Endodermal cell (in vitro differentiated cells): ENCODE measurements at regions not wholly inside any gene's neighbourhood (a gene's known extent, or its start where the extent isn't known, plus 50 kb on each side); places are given as distances from the start of the nearest gene placed in this dataset.

Source experiments
- DNase-seq: peaks from one replicate; pipeline ENCODE4 v3.0.0-alpha.2; 2017
- H3K27ac ChIP-seq: 2 replicates; pipeline ENCODE4 v1.5.1; 2013; ENCODE audit warnings: mild to moderate bottlenecking, low read depth, low read length, moderate library complexity
- H3K27me3 ChIP-seq: 2 replicates; pipeline ENCODE4 v1.6.1; 2013; ENCODE audit warnings: mild to moderate bottlenecking, low read length, moderate library complexity; ENCODE audit not compliant: insufficient read depth, control insufficient read depth, poor library complexity, severe bottlenecking
- H3K36me3 ChIP-seq: 2 replicates; pipeline ENCODE4 v1.7.0; 2013; ENCODE audit warnings: mild to moderate bottlenecking, low read length, moderate library complexity; ENCODE audit not compliant: control insufficient read depth, insufficient read depth
- H3K4me1 ChIP-seq: one replicate; pipeline ENCODE4 v1.7.0; 2013; ENCODE audit warnings: low read length; ENCODE audit not compliant: control insufficient read depth, insufficient read depth
- H3K4me3 ChIP-seq: 2 replicates; pipeline ENCODE4 v1.5.1; 2013; ENCODE audit warnings: mild to moderate bottlenecking, low read length, moderate library complexity
- H3K9ac ChIP-seq: 2 replicates; pipeline ENCODE4 v1.6.1; 2013; ENCODE audit warnings: mild to moderate bottlenecking, low read length, moderate library complexity; ENCODE audit not compliant: poor library complexity, severe bottlenecking; ENCODE audit errors: extremely low read depth
- H3K9me3 ChIP-seq: 2 replicates; pipeline ENCODE4 v1.6.1; 2013; ENCODE audit warnings: mild to moderate bottlenecking, low read length, moderate library complexity; ENCODE audit not compliant: control insufficient read depth
- H3K27ac Mint-ChIP-seq: 2 replicates; pipeline ENCODE4 v1.8.0; 2020; ENCODE audit warnings: mixed read lengths
- H3K27me3 Mint-ChIP-seq: 2 replicates; pipeline ENCODE4 v1.8.0; 2021; ENCODE audit warnings: mild to moderate bottlenecking, mixed read lengths; ENCODE audit not compliant: insufficient read depth
- H3K36me3 Mint-ChIP-seq: 2 replicates; pipeline ENCODE4 v1.8.0; 2020; ENCODE audit warnings: low read depth, mixed read lengths
- H3K4me1 Mint-ChIP-seq: 2 replicates; pipeline ENCODE4 v1.8.0; 2020; ENCODE audit warnings: mixed read lengths
- H3K4me3 Mint-ChIP-seq: 2 replicates; pipeline ENCODE4 v1.8.0; 2020; ENCODE audit warnings: mild to moderate bottlenecking, moderate library complexity, mixed read lengths
- H3K9me3 Mint-ChIP-seq: 2 replicates; pipeline ENCODE4 v1.8.0; 2020; ENCODE audit warnings: mild to moderate bottlenecking, mixed read lengths
- CTCF ChIP-seq: fragments of 200-600 bp; sonication (generic); conservative IDR thresholded peaks from 2 replicates; pipeline ENCODE4 v1.5.0; 2021; ENCODE audit warnings: antibody characterized with exemption, mild to moderate bottlenecking
- WGBS, 2 experiments: methylation state at CpG; one replicate each; pipeline versions ENCODE4 v1.1.5 to v1.1.7; 2013; ENCODE audit warnings: missing lambda C conversion rate in 2 of 2, mixed read lengths in 1 of 2; ENCODE audit not compliant: insufficient coverage in 1 of 2, insufficient read length in 1 of 2; 5-methylcytosine and 5-hydroxymethylcytosine counted together

- Mint-ChIP-seq H3K27me3 (no peaks in the 10 kb centered on the region), H3K9me3 (no peaks in the 10 kb centered on the region), H3K27ac (no peak overlapping the region), H3K36me3 (no peaks in the 10 kb centered on the region), H3K4me3 (no peak overlapping the region), H3K4me1 (peaks cover 6% of the 10 kb centered on the region)
- Histone ChIP-seq H3K4me3 (no peak overlapping the region), H3K9me3 (no peaks in the 10 kb centered on the region), H3K36me3 (no peaks in the 10 kb centered on the region), H3K9ac (no peak overlapping the region), H3K27ac (no peak overlapping the region), H3K4me1 (no peaks in the 10 kb centered on the region), H3K27me3 (no peaks in the 10 kb centered on the region)
- WGBS, 2 experiments: 87 to 92% methylated on average over 2 to 5 of the region's 5 CpGs
- TF ChIP-seq CTCF: no peak
- DNase-seq: no peak
Observed at GRCh38 chr11:97972731-97973130, 1048.0 kb upstream of the CNTN5 start.

- H3K4me3 Mint-ChIP-seq: no peak overlapping the region
Observed at GRCh38 chr11:97973352-97973857, 1047.3 kb upstream of the CNTN5 start.

GRCh38 chr11:97974798-97975498 is 1045.8 kb upstream of the CNTN5 start:
- no peak for DNase-seq

More at GRCh38 chr11:97973352-97973857, 1047.3 kb upstream of the CNTN5 start:
- H3K9ac ChIP-seq: no peak overlapping the region
- H3K27ac Mint-ChIP-seq: no peak overlapping the region
- no peaks in the 10 kb centered on the region for H3K27me3 Mint-ChIP-seq
- DNase-seq: no peak
- no peaks in the 10 kb centered on the region for H3K9me3 Mint-ChIP-seq
- TF ChIP-seq CTCF: no peak
- no peaks in the 10 kb centered on the region for H3K36me3 Mint-ChIP-seq
- peaks cover under 1% of the 10 kb centered on the region for H3K4me1 Mint-ChIP-seq
- no peaks in the 10 kb centered on the region for H3K27me3 ChIP-seq
- 70 to 86% methylated on average over 2 to 10 of the region's 10 CpGs for WGBS, 2 experiments
- no peaks in the 10 kb centered on the region for H3K4me1 ChIP-seq
- H3K27ac ChIP-seq: no peak overlapping the region
- H3K36me3 ChIP-seq: no peaks in the 10 kb centered on the region
- no peaks in the 10 kb centered on the region for H3K9me3 ChIP-seq
- H3K4me3 ChIP-seq: no peak overlapping the region

More at GRCh38 chr11:97974798-97975498, 1045.8 kb upstream of the CNTN5 start:
- no peak overlapping the region for H3K27ac Mint-ChIP-seq
- H3K4me1 Mint-ChIP-seq: no peaks in the 10 kb centered on the region
- Histone ChIP-seq H3K9me3 (no peaks in the 10 kb centered on the region), H3K9ac (no peak overlapping the region), H3K4me3 (no peak overlapping the region), H3K36me3 (no peaks in the 10 kb centered on the region), H3K27ac (no peak overlapping the region), H3K4me1 (no peaks in the 10 kb centered on the region), H3K27me3 (no peaks in the 10 kb centered on the region)
- no peak for TF ChIP-seq CTCF
- no peaks in the 10 kb centered on the region for H3K36me3 Mint-ChIP-seq
- no peak overlapping the region for H3K4me3 Mint-ChIP-seq
- no peaks in the 10 kb centered on the region for H3K9me3 Mint-ChIP-seq
- 87 to 100% methylated on average over 1 of the region's 1 CpG for WGBS, 2 experiments
- H3K27me3 Mint-ChIP-seq: no peaks in the 10 kb centered on the region
